ENCODE measurements at regions not wholly inside any gene's neighbourhood (a gene's known extent, or its start where the extent isn't known, plus 50 kb on each side); places are given as distances from the start of the nearest gene placed in this dataset.

- Histone ChIP-seq H4K91ac (ENCODE audit: low read depth, low read length) (no peak overlapping the region), H3K4me3 (ENCODE audit: low read depth, low read length) (no peak overlapping the region), H3K27me3 (ENCODE audit: insufficient read depth, low read length) (no peaks in the 10 kb centered on the region), H2BK120ac (ENCODE audit: insufficient read depth, low read length, poor library complexity) (no peak overlapping the region), H3K79me1 (ENCODE audit: low read length) (no peaks in the 10 kb centered on the region), H3K27ac (ENCODE audit: low read depth, low read length) (no peak overlapping the region), H3K14ac (ENCODE audit: low read length) (no peak overlapping the region), H3K18ac (ENCODE audit: low read length) (no peak overlapping the region), H3K9me3 (ENCODE audit: insufficient read depth, low read depth, low read length) (no peaks in the 10 kb centered on the region), H2BK12ac (ENCODE audit: low read length) (no peak overlapping the region), H3K23ac (ENCODE audit: low read length) (no peak overlapping the region), H2AK5ac (ENCODE audit: low read length) (no peak overlapping the region), H3K9ac (ENCODE audit: low read length) (no peak overlapping the region), H3K4me1 (ENCODE audit: control insufficient read depth in 1 of 2, insufficient read depth in 2 of 2, low read length in 2 of 2) (peaks cover 0 to 2% of the 10 kb centered on the region in 2 experiments), H2BK5ac (ENCODE audit: low read depth, low read length, poor library complexity) (no peak overlapping the region), H3K79me2 (ENCODE audit: control insufficient read depth, insufficient read depth, low read length, poor library complexity) (no peaks in the 10 kb centered on the region), H4K8ac (ENCODE audit: low read depth, low read length) (no peak overlapping the region), H3K4me2 (ENCODE audit: low read length) (no peak overlapping the region), H4K12ac (ENCODE audit: low read depth, low read length) (no peak overlapping the region), H3K36me3 (ENCODE audit: control insufficient read depth in 1 of 2, insufficient read depth in 2 of 2, low read length in 2 of 2) (no peaks in the 10 kb centered on the region), H2AFZ (ENCODE audit: insufficient read depth, low read length, poor library complexity) (no peak overlapping the region), H3K4ac (ENCODE audit: low read depth, low read length) (no peak overlapping the region)
- no peak for DNase-seq
- no CpG with 5 or more reads among the region's 8 CpGs for WGBS (ENCODE audit: extremely low coverage, insufficient coverage, insufficient read length)
These were observed 304.4 kb downstream of the WDR72 start for GRCh38 chr15:53454843-53455721.

GRCh38 chr15:53454535-53454842 lies 305.0 kb downstream of the WDR72 start:
- H3K4me2 ChIP-seq (ENCODE audit: low read length): no peak overlapping the region
- H3K9me3 ChIP-seq (ENCODE audit: insufficient read depth, low read depth, low read length): no peaks in the 10 kb centered on the region
- H2BK120ac ChIP-seq (ENCODE audit: insufficient read depth, low read length, poor library complexity): no peak overlapping the region
- no peak overlapping the region for H2BK5ac ChIP-seq (ENCODE audit: low read depth, low read length, poor library complexity)
- no peak overlapping the region for H3K4me3 ChIP-seq (ENCODE audit: low read depth, low read length)
- H4K91ac ChIP-seq (ENCODE audit: low read depth, low read length): no peak overlapping the region
- H3K14ac ChIP-seq (ENCODE audit: low read length): no peak overlapping the region
- H2AFZ ChIP-seq (ENCODE audit: insufficient read depth, low read length, poor library complexity): no peak overlapping the region
- no peak overlapping the region for H3K9ac ChIP-seq (ENCODE audit: low read length)
- no peak overlapping the region for H2BK12ac ChIP-seq (ENCODE audit: low read length)
- H4K8ac ChIP-seq (ENCODE audit: low read depth, low read length): no peak overlapping the region
- H3K4me1 ChIP-seq (ENCODE audit: control insufficient read depth in 1 of 2, insufficient read depth in 2 of 2, low read length in 2 of 2): peaks cover 0 to 2% of the 10 kb centered on the region in 2 experiments
- no peak overlapping the region for H3K27ac ChIP-seq (ENCODE audit: low read depth, low read length)
- H3K18ac ChIP-seq (ENCODE audit: low read length): no peak overlapping the region
- DNase-seq: no peak
- H3K79me2 ChIP-seq (ENCODE audit: control insufficient read depth, insufficient read depth, low read length, poor library complexity): no peaks in the 10 kb centered on the region
- no peak overlapping the region for H2AK5ac ChIP-seq (ENCODE audit: low read length)
- H3K27me3 ChIP-seq (ENCODE audit: insufficient read depth, low read length): no peaks in the 10 kb centered on the region
- H3K23ac ChIP-seq (ENCODE audit: low read length): no peak overlapping the region
- no peaks in the 10 kb centered on the region for H3K36me3 ChIP-seq (ENCODE audit: control insufficient read depth in 1 of 2, insufficient read depth in 2 of 2, low read length in 2 of 2)
- WGBS (ENCODE audit: extremely low coverage, insufficient coverage, insufficient read length): no CpG with 5 or more reads among the region's 5 CpGs
- no peak overlapping the region for H3K4ac ChIP-seq (ENCODE audit: low read depth, low read length)
- H3K79me1 ChIP-seq (ENCODE audit: low read length): no peaks in the 10 kb centered on the region
- no peak overlapping the region for H4K12ac ChIP-seq (ENCODE audit: low read depth, low read length)

- Histone ChIP-seq H3K79me2 (ENCODE audit: control insufficient read depth, insufficient read depth, low read length, poor library complexity) (no peaks in the 10 kb centered on the region), H3K4ac (ENCODE audit: low read depth, low read length) (no peak overlapping the region), H3K4me2 (ENCODE audit: low read length) (no peak overlapping the region), H2BK12ac (ENCODE audit: low read length) (no peak overlapping the region), H2BK5ac (ENCODE audit: low read depth, low read length, poor library complexity) (no peak overlapping the region), H3K27ac (ENCODE audit: low read depth, low read length) (no peak overlapping the region), H3K14ac (ENCODE audit: low read length) (no peak overlapping the region), H2AK5ac (ENCODE audit: low read length) (no peak overlapping the region), H3K9ac (ENCODE audit: low read length) (no peak overlapping the region), H3K79me1 (ENCODE audit: low read length) (no peaks in the 10 kb centered on the region), H3K27me3 (ENCODE audit: insufficient read depth, low read length) (no peaks in the 10 kb centered on the region), H2AFZ (ENCODE audit: insufficient read depth, low read length, poor library complexity) (no peak overlapping the region), H3K4me1 (ENCODE audit: control insufficient read depth in 1 of 2, insufficient read depth in 2 of 2, low read length in 2 of 2) (peaks cover 0 to 2% of the 10 kb centered on the region in 2 experiments), H4K12ac (ENCODE audit: low read depth, low read length) (no peak overlapping the region), H3K9me3 (ENCODE audit: insufficient read depth, low read depth, low read length) (no peaks in the 10 kb centered on the region), H2BK120ac (ENCODE audit: insufficient read depth, low read length, poor library complexity) (no peak overlapping the region), H4K91ac (ENCODE audit: low read depth, low read length) (no peak overlapping the region), H4K8ac (ENCODE audit: low read depth, low read length) (no peak overlapping the region), H3K36me3 (ENCODE audit: control insufficient read depth in 1 of 2, insufficient read depth in 2 of 2, low read length in 2 of 2) (no peaks in the 10 kb centered on the region), H3K4me3 (ENCODE audit: low read depth, low read length) (no peak overlapping the region), H3K23ac (ENCODE audit: low read length) (no peak overlapping the region), H3K18ac (ENCODE audit: low read length) (no peak overlapping the region)
- WGBS (ENCODE audit: extremely low coverage, insufficient coverage, insufficient read length): no CpG with 5 or more reads among the region's 2 CpGs
- DNase-seq: no peak
These were observed 306.0 kb downstream of the WDR72 start for GRCh38 chr15:53453253-53454105.

- no peaks in the 10 kb centered on the region for H3K27me3 ChIP-seq (ENCODE audit: insufficient read depth, low read length)
- no peaks in the 10 kb centered on the region for H3K4me1 ChIP-seq (ENCODE audit: control insufficient read depth in 1 of 2, insufficient read depth in 2 of 2, low read length in 2 of 2)
- H2BK5ac ChIP-seq (ENCODE audit: low read depth, low read length, poor library complexity): no peak overlapping the region
- H3K23ac ChIP-seq (ENCODE audit: low read length): no peak overlapping the region
- WGBS (ENCODE audit: extremely low coverage, insufficient coverage, insufficient read length): no CpG with 5 or more reads among the region's 7 CpGs
- no peak overlapping the region for H4K91ac ChIP-seq (ENCODE audit: low read depth, low read length)
- H2AK5ac ChIP-seq (ENCODE audit: low read length): no peak overlapping the region
- H2AFZ ChIP-seq (ENCODE audit: insufficient read depth, low read length, poor library complexity): no peak overlapping the region
- H3K4me3 ChIP-seq (ENCODE audit: low read depth, low read length): no peak overlapping the region
- no peak overlapping the region for H3K4me2 ChIP-seq (ENCODE audit: low read length)
- H3K9me3 ChIP-seq (ENCODE audit: insufficient read depth, low read depth, low read length): no peaks in the 10 kb centered on the region
- H3K27ac ChIP-seq (ENCODE audit: low read depth, low read length): no peak overlapping the region
- no peak overlapping the region for H3K9ac ChIP-seq (ENCODE audit: low read length)
- H4K12ac ChIP-seq (ENCODE audit: low read depth, low read length): no peak overlapping the region
- no peak overlapping the region for H4K8ac ChIP-seq (ENCODE audit: low read depth, low read length)
- H3K36me3 ChIP-seq (ENCODE audit: control insufficient read depth in 1 of 2, insufficient read depth in 2 of 2, low read length in 2 of 2): no peaks in the 10 kb centered on the region
- DNase-seq: no peak
- no peak overlapping the region for H2BK120ac ChIP-seq (ENCODE audit: insufficient read depth, low read length, poor library complexity)
- H3K18ac ChIP-seq (ENCODE audit: low read length): no peak overlapping the region
- no peaks in the 10 kb centered on the region for H3K79me2 ChIP-seq (ENCODE audit: control insufficient read depth, insufficient read depth, low read length, poor library complexity)
- no peaks in the 10 kb centered on the region for H3K79me1 ChIP-seq (ENCODE audit: low read length)
- H3K14ac ChIP-seq (ENCODE audit: low read length): no peak overlapping the region
- no peak overlapping the region for H2BK12ac ChIP-seq (ENCODE audit: low read length)
- no peak overlapping the region for H3K4ac ChIP-seq (ENCODE audit: low read depth, low read length)
These were observed 311.0 kb downstream of the WDR72 start for GRCh38 chr15:53448232-53449015.
